ENCODE measurements at regions not wholly inside any gene's neighbourhood (a gene's known extent, or its start where the extent isn't known, plus 50 kb on each side); places are given as distances from the start of the nearest gene placed in this dataset.

- no peaks in the 10 kb centered on the region for H3K9me1 ChIP-seq (ENCODE audit: control insufficient read depth, insufficient read depth, low read length)
- POLR2A ChIA-PET: no interaction called here
- ATAC-seq (no peak), FAIRE-seq (no peak), DNase-seq (ENCODE audit: extremely low read depth in 1 of 4, low spot score in 3 of 4) (no peak)
- H3K27ac ChIP-seq (ENCODE audit: extremely low read depth, low read depth, low read length): no peak overlapping the region
- TF ChIP-seq, protein P1, sequence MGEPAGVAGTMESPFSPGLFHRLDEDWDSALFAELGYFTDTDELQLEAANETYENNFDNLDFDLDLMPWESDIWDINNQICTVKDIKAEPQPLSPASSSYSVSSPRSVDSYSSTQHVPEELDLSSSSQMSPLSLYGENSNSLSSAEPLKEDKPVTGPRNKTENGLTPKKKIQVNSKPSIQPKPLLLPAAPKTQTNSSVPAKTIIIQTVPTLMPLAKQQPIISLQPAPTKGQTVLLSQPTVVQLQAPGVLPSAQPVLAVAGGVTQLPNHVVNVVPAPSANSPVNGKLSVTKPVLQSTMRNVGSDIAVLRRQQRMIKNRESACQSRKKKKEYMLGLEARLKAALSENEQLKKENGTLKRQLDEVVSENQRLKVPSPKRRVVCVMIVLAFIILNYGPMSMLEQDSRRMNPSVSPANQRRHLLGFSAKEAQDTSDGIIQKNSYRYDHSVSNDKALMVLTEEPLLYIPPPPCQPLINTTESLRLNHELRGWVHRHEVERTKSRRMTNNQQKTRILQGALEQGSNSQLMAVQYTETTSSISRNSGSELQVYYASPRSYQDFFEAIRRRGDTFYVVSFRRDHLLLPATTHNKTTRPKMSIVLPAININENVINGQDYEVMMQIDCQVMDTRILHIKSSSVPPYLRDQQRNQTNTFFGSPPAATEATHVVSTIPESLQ (CRISPR knock-in tag; IDR thresholded peaks at IDR 0.05): no peak
- TF ChIP-seq POLR2G (IDR thresholded peaks at IDR 0.05; ENCODE audit: low read depth, low read length) (no peak), ILF3 (IDR thresholded peaks at IDR 0.05; ENCODE audit: borderline replicate concordance) (no peak), PHF20 (IDR thresholded peaks at IDR 0.05; ENCODE audit: partially characterized antibody) (no peak), HLTF (IDR thresholded peaks at IDR 0.05) (no peak), GTF2A2 (tag; IDR thresholded peaks at IDR 0.05) (no peak), BMI1 (IDR thresholded peaks at IDR 0.05; ENCODE audit: low read length) (no peak), MEF2A (IDR thresholded peaks at IDR 0.05; ENCODE audit: control insufficient read depth, low read depth, low read length) (no peak), TAF1 (IDR thresholded peaks at IDR 0.05; ENCODE audit: control insufficient read depth, extremely low read depth, insufficient read depth, low read length, severe bottlenecking) (no peak), RBM39 (optimal IDR thresholded peaks at IDR 0.05; ENCODE audit: low read depth, low read length) (no peak), ZNF12 (CRISPR knock-in tag; IDR thresholded peaks at IDR 0.05) (no peak), NCOA4 (IDR thresholded peaks at IDR 0.05; ENCODE audit: partially characterized antibody) (no peak), IRF2 (CRISPR knock-in tag; IDR thresholded peaks at IDR 0.05) (no peak), ZNF445 (CRISPR knock-in tag; IDR thresholded peaks at IDR 0.05; ENCODE audit: low read depth) (no peak), ZNF551 (CRISPR knock-in tag; IDR thresholded peaks at IDR 0.05) (no peak), L3MBTL2 (IDR thresholded peaks at IDR 0.05) (no peak)
- TF ChIP-seq, protein P2, sequence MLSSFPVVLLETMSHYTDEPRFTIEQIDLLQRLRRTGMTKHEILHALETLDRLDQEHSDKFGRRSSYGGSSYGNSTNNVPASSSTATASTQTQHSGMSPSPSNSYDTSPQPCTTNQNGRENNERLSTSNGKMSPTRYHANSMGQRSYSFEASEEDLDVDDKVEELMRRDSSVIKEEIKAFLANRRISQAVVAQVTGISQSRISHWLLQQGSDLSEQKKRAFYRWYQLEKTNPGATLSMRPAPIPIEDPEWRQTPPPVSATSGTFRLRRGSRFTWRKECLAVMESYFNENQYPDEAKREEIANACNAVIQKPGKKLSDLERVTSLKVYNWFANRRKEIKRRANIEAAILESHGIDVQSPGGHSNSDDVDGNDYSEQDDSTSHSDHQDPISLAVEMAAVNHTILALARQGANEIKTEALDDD (IDR thresholded peaks at IDR 0.05): no peak
- no peaks in the 10 kb centered on the region; the same call in 1 of the 2 replicates for H3K9me3 ChIP-seq (replicated peaks; ENCODE audit: control insufficient read depth, insufficient read depth, low read depth, low read length)
- H4K20me1 ChIP-seq (replicated peaks; ENCODE audit: control insufficient read depth, insufficient read depth, low read length): no peaks in the 10 kb centered on the region
- H3K9ac ChIP-seq (ENCODE audit: insufficient read depth in 1 of 2, low read depth in 2 of 2, low read length in 2 of 2): no peak overlapping the region
- 0% methylated on average over 3 of the region's 3 CpGs for WGBS (ENCODE audit: insufficient coverage, low coverage, missing lambda C conversion rate)
- no peak overlapping the region for H2AFZ ChIP-seq (ENCODE audit: low read depth, low read length)
- intact Hi-C loops (cut with micrococcal nuclease) (no loop called here), in situ Hi-C loops (cut with MboI) (no loop called here)
- H3K4me1 ChIP-seq (replicated peaks in 1 of 2; ENCODE audit: control insufficient read depth in 2 of 2, insufficient read depth in 2 of 2, low read length in 2 of 2): no peaks in the 10 kb centered on the region
- no peak overlapping the region for H3K4me3 ChIP-seq
- no peak overlapping the region for H3K4me2 ChIP-seq (ENCODE audit: insufficient read depth, low read length)
- CTCF ChIA-PET (ENCODE audit: low intra/inter-chr PET ratio): no interaction called here
- BruUV-seq (replicated peaks): no TSS peak
- no peaks in the 10 kb centered on the region for H3K36me3 ChIP-seq (ENCODE audit: control insufficient read depth, insufficient read depth, low read length)
- no peaks in the 10 kb centered on the region for H3K79me2 ChIP-seq (ENCODE audit: control insufficient read depth, insufficient read depth, low read length)
- H3K27me3 ChIP-seq (ENCODE audit: control insufficient read depth in 2 of 2, insufficient read depth in 2 of 2, low read length in 2 of 2): no peaks in the 10 kb centered on the region
Measured at GRCh38 chr7:85641331-85641730, 454.5 kb upstream of the SEMA3D start.

All from K562 (cell line).